ENCODE measurements at regions not wholly inside any gene's neighbourhood (a gene's known extent, or its start where the extent isn't known, plus 50 kb on each side); places are given as distances from the start of the nearest gene placed in this dataset.

DNA sequence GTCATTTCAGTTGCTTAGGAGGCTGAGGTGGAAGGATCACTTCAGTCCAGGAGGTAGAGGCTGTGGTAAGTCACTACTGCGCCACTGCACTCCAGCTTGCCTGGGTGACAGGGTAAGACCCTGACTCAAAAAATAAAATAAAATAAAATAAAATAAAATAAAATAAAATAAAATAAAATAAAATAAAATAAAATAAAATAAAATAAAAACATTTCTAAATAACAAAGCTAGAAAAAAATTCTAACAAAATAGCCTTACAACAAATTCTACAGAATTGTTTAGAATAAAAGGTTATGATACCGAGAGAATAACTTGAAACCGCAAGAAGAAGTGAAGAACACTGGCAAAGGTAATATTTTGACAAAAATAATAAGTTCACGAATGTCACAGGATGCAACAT, 794.3 kb downstream of the NR2F2 start:
- no peak overlapping the region for H3K4me3 ChIP-seq (ENCODE audit: low read depth in 1 of 3, low read length in 3 of 3)
- H3K36me3 ChIP-seq (ENCODE audit: control insufficient read depth in 3 of 3, insufficient read depth in 2 of 3, low read depth in 1 of 3, low read length in 3 of 3) = no peaks in the 10 kb centered on the region
- WGBS, 3 donors = 86 to 88% (median 88%) methylated on average over 4 of the region's 4 CpGs
- H3K9me3 ChIP-seq (ENCODE audit: control insufficient read depth in 2 of 2, insufficient read depth in 1 of 2, low read depth in 1 of 2, low read length in 1 of 2) = peaks cover 0 to 4% of the 10 kb centered on the region in 2 donors
- no peak overlapping the region for H3K27ac ChIP-seq (ENCODE audit: low read depth in 1 of 3, low read length in 2 of 3)
- DNase-seq = no peak
- no peak for FAIRE-seq
- no peaks in the 10 kb centered on the region for H3K4me1 ChIP-seq (ENCODE audit: control insufficient read depth in 3 of 3, insufficient read depth in 2 of 3, low read depth in 1 of 3, low read length in 2 of 3)
- no peaks in the 10 kb centered on the region for H3K27me3 ChIP-seq (ENCODE audit: control insufficient read depth in 3 of 3, insufficient read depth in 3 of 3, low read length in 3 of 3)

GRCh38 chr15:97126553-97127233, 796.2 kb downstream of the NR2F2 start:
- Histone ChIP-seq H3K9me3 (ENCODE audit: control insufficient read depth in 2 of 2, insufficient read depth in 1 of 2, low read depth in 1 of 2, low read length in 1 of 2) (peaks cover 0 to 4% of the 10 kb centered on the region in 2 donors), H3K4me3 (ENCODE audit: low read depth in 1 of 3, low read length in 3 of 3) (no peak overlapping the region), H3K36me3 (ENCODE audit: control insufficient read depth in 3 of 3, insufficient read depth in 2 of 3, low read depth in 1 of 3, low read length in 3 of 3) (no peaks in the 10 kb centered on the region), H3K27ac (ENCODE audit: low read depth in 1 of 3, low read length in 2 of 3) (no peak overlapping the region), H3K27me3 (ENCODE audit: control insufficient read depth in 3 of 3, insufficient read depth in 3 of 3, low read length in 3 of 3) (no peaks in the 10 kb centered on the region), H3K4me1 (ENCODE audit: control insufficient read depth in 3 of 3, insufficient read depth in 2 of 3, low read depth in 1 of 3, low read length in 2 of 3) (no peaks in the 10 kb centered on the region)
- FAIRE-seq = no peak
- 74 to 84% (median 82%) methylated on average over 4 of the region's 4 CpGs for WGBS, 3 donors
- DNase-seq = no peak

DNA sequence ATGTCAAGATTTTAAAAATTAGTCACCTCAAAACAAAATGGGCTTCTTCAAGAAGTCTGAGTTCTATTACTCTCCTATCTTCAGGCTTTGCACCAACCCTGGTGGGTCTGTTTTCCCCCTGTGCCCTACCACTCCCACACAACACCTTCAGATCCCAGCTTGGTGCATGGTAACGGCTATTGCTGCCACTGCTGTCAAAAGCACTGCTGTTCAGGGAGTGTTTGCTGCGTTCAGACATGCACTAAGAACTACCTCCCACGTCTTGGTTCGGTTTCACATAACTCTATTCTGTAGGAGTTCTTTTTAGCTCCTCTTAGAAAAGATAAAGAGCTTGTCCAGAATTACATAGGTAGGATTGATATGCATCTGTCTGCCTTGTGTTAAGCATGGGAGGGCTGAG, 799.2 kb downstream of the NR2F2 start:
- DNase-seq = no peak
- no peak overlapping the region for H3K27ac ChIP-seq (ENCODE audit: low read depth in 1 of 3, low read length in 2 of 3)
- no peaks in the 10 kb centered on the region for H3K36me3 ChIP-seq (ENCODE audit: control insufficient read depth in 3 of 3, insufficient read depth in 2 of 3, low read depth in 1 of 3, low read length in 3 of 3)
- H3K4me3 ChIP-seq (ENCODE audit: low read depth in 1 of 3, low read length in 3 of 3) = no peak overlapping the region
- no peak for FAIRE-seq
- peaks cover 0 to 8% of the 10 kb centered on the region in 2 donors for H3K9me3 ChIP-seq (ENCODE audit: control insufficient read depth in 2 of 2, insufficient read depth in 1 of 2, low read depth in 1 of 2, low read length in 1 of 2)
- no peaks in the 10 kb centered on the region for H3K4me1 ChIP-seq (ENCODE audit: control insufficient read depth in 3 of 3, insufficient read depth in 2 of 3, low read depth in 1 of 3, low read length in 2 of 3)
- H3K27me3 ChIP-seq (ENCODE audit: control insufficient read depth in 3 of 3, insufficient read depth in 3 of 3, low read length in 3 of 3) = no peaks in the 10 kb centered on the region
- 63 to 77% (median 71%) methylated on average over 4 of the region's 4 CpGs for WGBS, 3 donors

DNA sequence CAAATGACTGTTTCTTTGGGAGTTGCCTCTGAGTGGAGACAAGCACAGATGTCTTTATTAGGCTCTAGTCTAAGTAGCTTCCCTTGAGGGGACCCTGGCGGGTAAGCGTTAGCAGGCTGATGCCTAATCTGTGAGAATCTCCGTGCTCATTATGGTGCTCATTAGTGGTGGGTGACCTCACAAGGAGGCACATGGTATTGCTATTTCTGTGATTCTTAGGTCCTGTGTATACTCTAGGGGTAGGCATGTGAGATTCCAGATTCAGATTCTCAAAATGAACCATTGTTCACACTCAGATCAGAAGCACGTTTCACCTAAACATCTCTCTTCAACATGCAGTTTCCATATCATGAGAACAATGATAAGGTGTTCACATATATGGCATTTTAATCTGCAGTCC, 809.7 kb downstream of the NR2F2 start:
- Histone ChIP-seq H3K9me3 (ENCODE audit: control insufficient read depth in 2 of 2, insufficient read depth in 1 of 2, low read depth in 1 of 2, low read length in 1 of 2) (peaks cover 0 to under 1% of the 10 kb centered on the region in 2 donors), H3K36me3 (ENCODE audit: control insufficient read depth in 3 of 3, insufficient read depth in 2 of 3, low read depth in 1 of 3, low read length in 3 of 3) (no peaks in the 10 kb centered on the region), H3K4me3 (ENCODE audit: low read depth in 1 of 3, low read length in 3 of 3) (no peak overlapping the region), H3K27ac (ENCODE audit: low read depth in 1 of 3, low read length in 2 of 3) (no peak overlapping the region), H3K4me1 (ENCODE audit: control insufficient read depth in 3 of 3, insufficient read depth in 2 of 3, low read depth in 1 of 3, low read length in 2 of 3) (no peaks in the 10 kb centered on the region), H3K27me3 (ENCODE audit: control insufficient read depth in 3 of 3, insufficient read depth in 3 of 3, low read length in 3 of 3) (no peaks in the 10 kb centered on the region)
- no peak for DNase-seq
- 66 to 75% (median 69%) methylated on average over 4 of the region's 4 CpGs for WGBS, 3 donors
- FAIRE-seq = no peak

- H3K4me1 ChIP-seq (ENCODE audit: control insufficient read depth in 3 of 3, insufficient read depth in 2 of 3, low read depth in 1 of 3, low read length in 2 of 3) = no peaks in the 10 kb centered on the region
- 87 to 88% (median 88%) methylated on average over 1 of the region's 1 CpG for WGBS, 3 donors
- H3K9me3 ChIP-seq (ENCODE audit: control insufficient read depth in 2 of 2, insufficient read depth in 1 of 2, low read depth in 1 of 2, low read length in 1 of 2) = no peaks in the 10 kb centered on the region
- H3K27me3 ChIP-seq (ENCODE audit: control insufficient read depth in 3 of 3, insufficient read depth in 3 of 3, low read length in 3 of 3) = no peaks in the 10 kb centered on the region
- DNase-seq (no peak), FAIRE-seq (no peak)
- H3K27ac ChIP-seq (ENCODE audit: low read depth in 1 of 3, low read length in 2 of 3) = no peak overlapping the region
- no peaks in the 10 kb centered on the region for H3K36me3 ChIP-seq (ENCODE audit: control insufficient read depth in 3 of 3, insufficient read depth in 2 of 3, low read depth in 1 of 3, low read length in 3 of 3)
- H3K4me3 ChIP-seq (ENCODE audit: low read depth in 1 of 3, low read length in 3 of 3) = no peak overlapping the region
Observed at GRCh38 chr15:97141360-97141759, 810.9 kb downstream of the NR2F2 start.

- H3K27ac ChIP-seq (ENCODE audit: low read depth in 1 of 3, low read length in 2 of 3) = no peak overlapping the region
- no peaks in the 10 kb centered on the region for H3K27me3 ChIP-seq (ENCODE audit: control insufficient read depth in 3 of 3, insufficient read depth in 3 of 3, low read length in 3 of 3)
- no peaks in the 10 kb centered on the region for H3K9me3 ChIP-seq (ENCODE audit: control insufficient read depth in 2 of 2, insufficient read depth in 1 of 2, low read depth in 1 of 2, low read length in 1 of 2)
- DNase-seq = no peak
- FAIRE-seq = no peak
- WGBS, 3 donors = 41 to 45% (median 44%) methylated on average over 2 of the region's 2 CpGs
- no peak overlapping the region for H3K4me3 ChIP-seq (ENCODE audit: low read depth in 1 of 3, low read length in 3 of 3)
- no peaks in the 10 kb centered on the region for H3K4me1 ChIP-seq (ENCODE audit: control insufficient read depth in 3 of 3, insufficient read depth in 2 of 3, low read depth in 1 of 3, low read length in 2 of 3)
- H3K36me3 ChIP-seq (ENCODE audit: control insufficient read depth in 3 of 3, insufficient read depth in 2 of 3, low read depth in 1 of 3, low read length in 3 of 3) = no peaks in the 10 kb centered on the region
Observed at GRCh38 chr15:97141871-97142270, 811.4 kb downstream of the NR2F2 start.

GRCh38 chr15:97143592-97144376, 813.3 kb downstream of the NR2F2 start:
- Histone ChIP-seq H3K27ac (ENCODE audit: low read depth in 1 of 3, low read length in 2 of 3) (no peak overlapping the region), H3K36me3 (ENCODE audit: control insufficient read depth in 3 of 3, insufficient read depth in 2 of 3, low read depth in 1 of 3, low read length in 3 of 3) (no peaks in the 10 kb centered on the region), H3K4me3 (ENCODE audit: low read depth in 1 of 3, low read length in 3 of 3) (no peak overlapping the region), H3K9me3 (ENCODE audit: control insufficient read depth in 2 of 2, insufficient read depth in 1 of 2, low read depth in 1 of 2, low read length in 1 of 2) (no peaks in the 10 kb centered on the region), H3K27me3 (ENCODE audit: control insufficient read depth in 3 of 3, insufficient read depth in 3 of 3, low read length in 3 of 3) (no peaks in the 10 kb centered on the region), H3K4me1 (ENCODE audit: control insufficient read depth in 3 of 3, insufficient read depth in 2 of 3, low read depth in 1 of 3, low read length in 2 of 3) (no peaks in the 10 kb centered on the region)
- WGBS, 3 donors = 70 to 86% (median 79%) methylated on average over 6 of the region's 6 CpGs
- no peak for DNase-seq
- no peak for FAIRE-seq

GRCh38 chr15:97144377-97144711, 813.8 kb downstream of the NR2F2 start:
- 67 to 79% (median 79%) methylated on average over 2 of the region's 2 CpGs for WGBS, 3 donors
- Histone ChIP-seq H3K36me3 (ENCODE audit: control insufficient read depth in 3 of 3, insufficient read depth in 2 of 3, low read depth in 1 of 3, low read length in 3 of 3) (no peaks in the 10 kb centered on the region), H3K9me3 (ENCODE audit: control insufficient read depth in 2 of 2, insufficient read depth in 1 of 2, low read depth in 1 of 2, low read length in 1 of 2) (no peaks in the 10 kb centered on the region), H3K27me3 (ENCODE audit: control insufficient read depth in 3 of 3, insufficient read depth in 3 of 3, low read length in 3 of 3) (no peaks in the 10 kb centered on the region), H3K4me3 (ENCODE audit: low read depth in 1 of 3, low read length in 3 of 3) (no peak overlapping the region), H3K4me1 (ENCODE audit: control insufficient read depth in 3 of 3, insufficient read depth in 2 of 3, low read depth in 1 of 3, low read length in 2 of 3) (no peaks in the 10 kb centered on the region), H3K27ac (ENCODE audit: low read depth in 1 of 3, low read length in 2 of 3) (no peak overlapping the region)
- FAIRE-seq (no peak), DNase-seq (no peak)

All from small intestine (tissue), 7 donors.